Smooth muscle cell (in vitro differentiated cells): ENCODE measurements at regions not wholly inside any gene's neighbourhood (a gene's known extent, or its start where the extent isn't known, plus 50 kb on each side); places are given as distances from the start of the nearest gene placed in this dataset.

Experiments
- DNase-seq: peaks from one replicate; lab custom pipeline; 2025; ENCODE audit not compliant: unreplicated experiment; lab: John Stamatoyannopoulos, UW
- H2AFZ ChIP-seq: fragments of 200-600 bp; sonication (generic); 2 replicates; pipeline ENCODE4 v1.6.0; 2016; ENCODE audit warnings: antibody characterized with exemption, low read depth, mild to moderate bottlenecking
- H3F3A ChIP-seq: fragments of 200-600 bp; sonication (generic); 2 replicates; pipeline ENCODE4 v1.6.0; 2017; ENCODE audit warnings: antibody characterized with exemption, low read depth
- H3K27ac ChIP-seq: fragments of 200-600 bp; sonication (generic); 2 replicates; pipeline ENCODE4 v1.5.1; 2016; ENCODE audit warnings: low read depth, mild to moderate bottlenecking
- H3K27me3 ChIP-seq: fragments of 200-600 bp; sonication (generic); 2 replicates; pipeline ENCODE4 v1.6.1; 2016; ENCODE audit warnings: low read depth, mild to moderate bottlenecking
- H3K36me3 ChIP-seq: fragments of 200-600 bp; sonication (generic); 2 replicates; pipeline ENCODE4 v1.5.1; 2016; ENCODE audit warnings: low read depth
- H3K4me1 ChIP-seq: fragments of 200-600 bp; sonication (generic); 2 replicates; pipeline ENCODE4 v1.5.1; 2016; ENCODE audit warnings: low read depth
- H3K4me2 ChIP-seq: fragments of 200-600 bp; sonication (generic); 2 replicates; pipeline ENCODE4 v1.6.0; 2016; ENCODE audit warnings: mild to moderate bottlenecking
- H3K4me3 ChIP-seq: fragments of 200-600 bp; sonication (generic); 2 replicates; pipeline ENCODE4 v1.5.1; 2016; ENCODE audit warnings: mild to moderate bottlenecking
- H3K79me2 ChIP-seq: fragments of 200-600 bp; sonication (generic); 2 replicates; pipeline ENCODE4 v1.6.0; 2016; ENCODE audit warnings: low read depth, mild to moderate bottlenecking
- H3K9ac ChIP-seq: fragments of 200-600 bp; sonication (generic); 2 replicates; pipeline ENCODE4 v1.6.0; 2016; ENCODE audit warnings: low read depth
- H3K9me3 ChIP-seq: fragments of 200-600 bp; sonication (generic); replicated peaks from 2 replicates; pipeline ENCODE4 v1.5.1; 2016; ENCODE audit warnings: low read depth
- H4K20me1 ChIP-seq: fragments of 200-600 bp; sonication (generic); 2 replicates; pipeline ENCODE4 v1.6.0; 2016; ENCODE audit warnings: low read depth
- CTCF ChIP-seq: fragments of 200-600 bp; sonication (generic); IDR thresholded peaks from 2 replicates; pipeline ENCODE4 v1.5.1; 2017; ENCODE audit warnings: borderline replicate concordance, mild to moderate bottlenecking, antibody characterized with exemption; ENCODE audit not compliant: insufficient read depth, poor library complexity, severe bottlenecking
- WGBS: methylation state at CpG from one replicate; pipeline ENCODE4 v1.1.7; 2016; ENCODE audit warnings: low lambda C conversion rate; 5-methylcytosine and 5-hydroxymethylcytosine counted together

- no peaks in the 10 kb centered on the region for H3F3A ChIP-seq
- no peaks in the 10 kb centered on the region for H3K36me3 ChIP-seq
- 30% methylated on average over 1 of the region's 1 CpG for WGBS
- H3K4me3 ChIP-seq: no peak overlapping the region
- H4K20me1 ChIP-seq: no peaks in the 10 kb centered on the region
- H3K9ac ChIP-seq: no peak overlapping the region
- H3K27ac ChIP-seq: no peak overlapping the region
- no peaks in the 10 kb centered on the region for H3K4me1 ChIP-seq
- no peak for DNase-seq
- no peak overlapping the region for H2AFZ ChIP-seq
- no peak overlapping the region for H3K4me2 ChIP-seq
- no peaks in the 10 kb centered on the region for H3K79me2 ChIP-seq
- H3K27me3 ChIP-seq: no peaks in the 10 kb centered on the region
- no peaks in the 10 kb centered on the region for H3K9me3 ChIP-seq
- TF ChIP-seq CTCF: no peak
Measured at GRCh38 chr16:35562471-35562870, 2103.1 kb downstream of the TP53TG3F start.

GRCh38 chr16:35562919-35563318 lies 2103.5 kb downstream of the TP53TG3F start:
- no peak for DNase-seq
- no peak overlapping the region for H2AFZ ChIP-seq
- no peak overlapping the region for H3K4me2 ChIP-seq
- no peaks in the 10 kb centered on the region for H3F3A ChIP-seq
- H3K27ac ChIP-seq: no peak overlapping the region
- no peak overlapping the region for H3K9ac ChIP-seq
- WGBS: 47% methylated on average over 1 of the region's 1 CpG
- no peaks in the 10 kb centered on the region for H3K4me1 ChIP-seq
- H3K9me3 ChIP-seq: no peaks in the 10 kb centered on the region
- TF ChIP-seq CTCF: no peak
- H3K36me3 ChIP-seq: no peaks in the 10 kb centered on the region
- no peaks in the 10 kb centered on the region for H4K20me1 ChIP-seq
- no peak overlapping the region for H3K4me3 ChIP-seq
- H3K79me2 ChIP-seq: no peaks in the 10 kb centered on the region
- H3K27me3 ChIP-seq: no peaks in the 10 kb centered on the region

GRCh38 chr16:35564148-35564547 lies 2104.7 kb downstream of the TP53TG3F start:
- H3K79me2 ChIP-seq: no peaks in the 10 kb centered on the region
- H3K36me3 ChIP-seq: no peaks in the 10 kb centered on the region
- H3F3A ChIP-seq: no peaks in the 10 kb centered on the region
- H4K20me1 ChIP-seq: no peaks in the 10 kb centered on the region
- no peak overlapping the region for H3K27ac ChIP-seq
- no peak overlapping the region for H3K4me2 ChIP-seq
- H3K9ac ChIP-seq: no peak overlapping the region
- H3K27me3 ChIP-seq: no peaks in the 10 kb centered on the region
- no peak overlapping the region for H2AFZ ChIP-seq
- no peak overlapping the region for H3K4me3 ChIP-seq
- no peaks in the 10 kb centered on the region for H3K9me3 ChIP-seq
- H3K4me1 ChIP-seq: no peaks in the 10 kb centered on the region
- no peak for DNase-seq
- TF ChIP-seq CTCF: no peak
- WGBS: 85% methylated on average over 3 of the region's 3 CpGs

GRCh38 chr16:35564889-35565288 lies 2105.5 kb downstream of the TP53TG3F start:
- Histone ChIP-seq H3K4me1 (no peaks in the 10 kb centered on the region), H3K27ac (no peak overlapping the region), H4K20me1 (no peaks in the 10 kb centered on the region), H3K4me3 (no peak overlapping the region), H3K27me3 (no peaks in the 10 kb centered on the region), H3K9me3 (no peaks in the 10 kb centered on the region), H2AFZ (no peak overlapping the region), H3K9ac (no peak overlapping the region), H3K36me3 (no peaks in the 10 kb centered on the region), H3F3A (no peaks in the 10 kb centered on the region), H3K4me2 (no peak overlapping the region), H3K79me2 (no peaks in the 10 kb centered on the region)
- no peak for DNase-seq
- WGBS: 21% methylated on average over 1 of the region's 1 CpG
- no peak for TF ChIP-seq CTCF
